Calu3 (cell line): ENCODE measurements at regions not wholly inside any gene's neighbourhood (a gene's known extent, or its start where the extent isn't known, plus 50 kb on each side); places are given as distances from the start of the nearest gene placed in this dataset.

ENCODE experiments used
- BruUV-seq: library from RNA; stranded (reverse); fragments of 400-500 nt; replicated peaks from 2 replicates; lab custom pipeline; 2021; lab: Mats Ljungman, UMichigan
- CTCF ChIA-PET: fragments of 300-600 bp; sonication (Branson Sonifier 250); formaldehyde crosslinking; loops from one replicate; lab custom pipeline; 2022; ENCODE audit warnings: antibody characterized with exemption; lab: Charles Lee
- DNase-seq: peaks from one replicate; pipeline ENCODE4 v3.0.0; 2022
- H3K27ac Mint-ChIP-seq: one replicate; pipeline ENCODE4 v1.8.0; 2022; ENCODE audit warnings: mixed read lengths; ENCODE audit not compliant: unreplicated experiment
- H3K27me3 Mint-ChIP-seq: one replicate; pipeline ENCODE4 v1.8.0; 2022; ENCODE audit warnings: mixed read lengths; ENCODE audit not compliant: unreplicated experiment
- H3K36me3 Mint-ChIP-seq: one replicate; pipeline ENCODE4 v1.8.0; 2022; ENCODE audit warnings: mild to moderate bottlenecking, moderate library complexity, mixed read lengths; ENCODE audit not compliant: insufficient read depth, unreplicated experiment
- H3K4me1 Mint-ChIP-seq: one replicate; pipeline ENCODE4 v1.8.0; 2022; ENCODE audit warnings: mild to moderate bottlenecking, low read depth, mixed read lengths; ENCODE audit not compliant: unreplicated experiment
- H3K4me3 Mint-ChIP-seq: one replicate; pipeline ENCODE4 v1.8.0; 2022; ENCODE audit warnings: mild to moderate bottlenecking, low read depth, moderate library complexity, mixed read lengths; ENCODE audit not compliant: unreplicated experiment
- H3K9me3 Mint-ChIP-seq: one replicate; pipeline ENCODE4 v1.8.0; 2022; ENCODE audit warnings: low read depth, mixed read lengths; ENCODE audit not compliant: unreplicated experiment
- intact Hi-C: fragments of 100-400 bp; cut with micrococcal nuclease; formaldehyde crosslinking; loops from one replicate; pipeline ENCODE4 v1.10.0; 2022; ENCODE audit not compliant: unreplicated experiment
- TF ChIP-seq, protein P1 (sequence below): fragments of 200-600 bp; IDR thresholded peaks from one replicate; pipeline ENCODE4 v1.8.0; 2022; ENCODE audit warnings: antibody characterized with exemption; ENCODE audit not compliant: unreplicated experiment

GRCh38 chr2:19818039-19818438 lies 83.7 kb downstream of the TTC32 start:
- TF ChIP-seq, protein P1, sequence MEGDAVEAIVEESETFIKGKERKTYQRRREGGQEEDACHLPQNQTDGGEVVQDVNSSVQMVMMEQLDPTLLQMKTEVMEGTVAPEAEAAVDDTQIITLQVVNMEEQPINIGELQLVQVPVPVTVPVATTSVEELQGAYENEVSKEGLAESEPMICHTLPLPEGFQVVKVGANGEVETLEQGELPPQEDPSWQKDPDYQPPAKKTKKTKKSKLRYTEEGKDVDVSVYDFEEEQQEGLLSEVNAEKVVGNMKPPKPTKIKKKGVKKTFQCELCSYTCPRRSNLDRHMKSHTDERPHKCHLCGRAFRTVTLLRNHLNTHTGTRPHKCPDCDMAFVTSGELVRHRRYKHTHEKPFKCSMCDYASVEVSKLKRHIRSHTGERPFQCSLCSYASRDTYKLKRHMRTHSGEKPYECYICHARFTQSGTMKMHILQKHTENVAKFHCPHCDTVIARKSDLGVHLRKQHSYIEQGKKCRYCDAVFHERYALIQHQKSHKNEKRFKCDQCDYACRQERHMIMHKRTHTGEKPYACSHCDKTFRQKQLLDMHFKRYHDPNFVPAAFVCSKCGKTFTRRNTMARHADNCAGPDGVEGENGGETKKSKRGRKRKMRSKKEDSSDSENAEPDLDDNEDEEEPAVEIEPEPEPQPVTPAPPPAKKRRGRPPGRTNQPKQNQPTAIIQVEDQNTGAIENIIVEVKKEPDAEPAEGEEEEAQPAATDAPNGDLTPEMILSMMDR = no peak
- no peak for DNase-seq
- no TSS peak for BruUV-seq
- CTCF ChIA-PET = interaction anchor here (0.7 kb wide), 2 partner anchors 14 to 859 kb away, joined by 4 to 5 read pairs; no protein-coding TSS in a partner anchor
- H3K36me3 Mint-ChIP-seq = no peaks in the 10 kb centered on the region
- H3K27ac Mint-ChIP-seq = no peak overlapping the region
- no peak overlapping the region for H3K4me3 Mint-ChIP-seq
- intact Hi-C loops = no loop called here
- H3K9me3 Mint-ChIP-seq = no peaks in the 10 kb centered on the region
- no peaks in the 10 kb centered on the region for H3K4me1 Mint-ChIP-seq
- peaks cover 19% of the 10 kb centered on the region for H3K27me3 Mint-ChIP-seq

DNA sequence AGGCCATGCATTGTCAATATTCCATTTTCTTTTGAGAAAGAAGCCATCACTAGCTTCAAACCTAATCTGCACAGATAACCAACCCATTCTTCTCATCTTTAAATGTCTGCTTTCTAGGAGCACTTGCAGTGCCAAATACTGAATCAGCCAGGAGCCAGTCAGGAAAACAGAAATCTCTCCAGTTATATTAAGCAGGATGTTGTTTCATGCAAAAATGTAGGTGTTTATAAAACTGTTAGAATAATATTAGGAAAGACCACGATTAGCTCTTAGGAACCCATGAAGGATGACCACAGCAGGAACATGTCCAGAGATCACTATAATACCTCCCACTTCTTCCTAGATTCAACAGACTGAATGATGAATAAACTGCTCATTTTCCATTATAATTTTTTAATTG lies 86.0 kb downstream of the TTC32 start:
- DNase-seq = no peak
- intact Hi-C loops = no loop called here
- H3K4me1 Mint-ChIP-seq = no peaks in the 10 kb centered on the region
- H3K27ac Mint-ChIP-seq = no peak overlapping the region
- no peaks in the 10 kb centered on the region for H3K36me3 Mint-ChIP-seq
- H3K27me3 Mint-ChIP-seq = peaks cover 29% of the 10 kb centered on the region
- no peak overlapping the region for H3K4me3 Mint-ChIP-seq
- TF ChIP-seq, protein P1 = no peak
- H3K9me3 Mint-ChIP-seq = peaks cover 3% of the 10 kb centered on the region
- BruUV-seq = no TSS peak
- CTCF ChIA-PET = no interaction called here

DNA sequence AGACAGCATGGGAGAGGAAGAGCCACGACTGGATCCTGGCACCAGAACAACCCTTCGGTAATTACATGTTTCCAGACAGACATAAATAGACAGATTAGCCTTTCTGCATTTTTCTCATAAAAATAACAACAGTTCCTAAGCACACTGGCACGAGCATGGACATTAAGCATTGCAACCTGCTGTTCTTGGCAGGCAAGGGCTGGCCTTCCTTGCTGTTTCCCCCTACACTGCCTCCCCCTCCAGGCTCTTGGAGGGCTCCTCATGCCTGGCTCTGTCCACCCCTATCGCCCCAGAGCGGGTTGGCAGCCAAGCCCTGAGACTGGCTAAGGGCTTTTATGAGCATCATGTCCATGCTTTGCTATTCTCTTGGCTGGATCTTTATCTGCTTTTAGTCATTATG lies 89.6 kb downstream of the TTC32 start:
- BruUV-seq = no TSS peak
- Mint-ChIP-seq H3K9me3 (peaks cover 3% of the 10 kb centered on the region), H3K27me3 (peaks cover 31% of the 10 kb centered on the region), H3K36me3 (no peaks in the 10 kb centered on the region), H3K4me1 (no peaks in the 10 kb centered on the region), H3K4me3 (no peak overlapping the region), H3K27ac (no peak overlapping the region)
- CTCF ChIA-PET = no interaction called here
- no peak for DNase-seq
- TF ChIP-seq, protein P1 = no peak
- intact Hi-C loops = no loop called here

DNA sequence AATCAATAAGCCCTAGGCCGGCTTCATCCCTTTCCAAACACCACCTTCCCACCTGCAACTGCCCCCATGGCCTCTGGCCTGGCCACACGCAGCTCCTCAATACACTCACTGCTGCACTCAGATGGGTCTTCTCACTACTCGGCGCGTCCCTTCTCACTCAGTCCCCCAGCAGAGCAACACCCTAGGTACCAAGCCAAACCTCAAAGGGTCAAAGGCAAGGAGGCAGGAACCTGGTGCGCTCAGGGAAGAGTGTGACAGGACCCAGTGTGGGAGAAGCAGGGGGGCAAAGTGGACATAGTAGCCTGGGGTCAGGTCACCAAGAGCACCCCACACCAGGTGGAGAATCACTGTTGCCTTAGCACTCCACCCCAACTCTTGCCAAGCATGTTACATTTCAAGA lies 90.6 kb downstream of the TTC32 start:
- Mint-ChIP-seq H3K9me3 (peaks cover 3% of the 10 kb centered on the region), H3K4me3 (no peak overlapping the region), H3K27ac (no peak overlapping the region), H3K27me3 (peaks cover 40% of the 10 kb centered on the region), H3K4me1 (no peaks in the 10 kb centered on the region), H3K36me3 (no peaks in the 10 kb centered on the region)
- TF ChIP-seq, protein P1 = no peak
- DNase-seq = no peak
- intact Hi-C loops = no loop called here
- CTCF ChIA-PET = no interaction called here
- no TSS peak for BruUV-seq
